Ascending aorta (tissue), 2 donors: ENCODE measurements at regions not wholly inside any gene's neighbourhood (a gene's known extent, or its start where the extent isn't known, plus 50 kb on each side); places are given as distances from the start of the nearest gene placed in this dataset.

Experiments
- DNase-seq, 2 donors: peaks; one replicate each; pipeline ENCODE4 v3.0.0-alpha.2; 2019; ENCODE audit warnings: low spot score in 2 of 2
- H3K27ac ChIP-seq, 2 donors: fragments of 200-600 bp; sonication (generic); one replicate each; pipeline ENCODE4 v1.5.1; 2016 to 2017; ENCODE audit warnings: mild to moderate bottlenecking in 1 of 2
- H3K27me3 ChIP-seq: fragments of 200-600 bp; sonication (generic); one replicate; pipeline ENCODE4 v1.5.1; 2017
- H3K36me3 ChIP-seq, 2 donors: fragments of 200-600 bp; sonication (generic); one replicate each; pipeline ENCODE4 v1.5.1; 2016
- H3K4me1 ChIP-seq, 2 donors: fragments of 200-600 bp; sonication (generic); one replicate each; pipeline ENCODE4 v1.5.1; 2016 to 2017; ENCODE audit warnings: mild to moderate bottlenecking in 1 of 2
- H3K4me3 ChIP-seq, 2 donors: fragments of 200-600 bp; sonication (generic); one replicate each; pipeline ENCODE4 v1.5.1; 2016 to 2017; ENCODE audit warnings: mild to moderate bottlenecking in 1 of 2
- H3K9me3 ChIP-seq, 2 donors: fragments of 200-600 bp; sonication (generic); one replicate each; pipeline ENCODE4 v1.5.1; 2016
- CTCF ChIP-seq, 3 experiments: fragments of 200-600 bp in 2 of 3; fragments of 450-650 bp in 1 of 3; sonication (generic) in 2 of 3; IDR thresholded peaks; one replicate each; pipeline ENCODE4 v1.5.1; 2016 to 2019; ENCODE audit warnings: antibody characterized with exemption in 3 of 3, mild to moderate bottlenecking in 1 of 3, moderate library complexity in 1 of 3
- intact Hi-C: fragments of 100-400 bp; cut with DNase I; formaldehyde crosslinking; loops from one replicate; pipeline ENCODE4 v1.15.1; 2023

GRCh38 chr11:38252620-38253019, 1654.6 kb upstream of the RAG2 start:
- H3K27ac ChIP-seq = no peak overlapping the region
- no peak overlapping the region for H3K4me3 ChIP-seq
- no peaks in the 10 kb centered on the region for H3K27me3 ChIP-seq
- H3K36me3 ChIP-seq = no peaks in the 10 kb centered on the region
- no peaks in the 10 kb centered on the region for H3K4me1 ChIP-seq
- no peak for TF ChIP-seq CTCF (IDR thresholded peaks at IDR 0.05)
- intact Hi-C loops = no loop called here
- no peak for DNase-seq
- no peaks in the 10 kb centered on the region for H3K9me3 ChIP-seq

- no peaks in the 10 kb centered on the region for H3K36me3 ChIP-seq
- H3K27ac ChIP-seq = no peak overlapping the region
- intact Hi-C loops = no loop called here
- no peak for DNase-seq
- no peaks in the 10 kb centered on the region for H3K27me3 ChIP-seq
- H3K9me3 ChIP-seq = no peaks in the 10 kb centered on the region
- H3K4me1 ChIP-seq = no peaks in the 10 kb centered on the region
- no peak for TF ChIP-seq CTCF (IDR thresholded peaks at IDR 0.05)
- H3K4me3 ChIP-seq = no peak overlapping the region
These were observed 1648.4 kb upstream of the RAG2 start for GRCh38 chr11:38246451-38246850.

GRCh38 chr11:38226684-38227083, 1628.6 kb upstream of the RAG2 start:
- intact Hi-C loops = no loop called here
- Histone ChIP-seq H3K36me3 (no peaks in the 10 kb centered on the region), H3K9me3 (peaks cover 11 to 17% of the 10 kb centered on the region in 2 donors), H3K27me3 (no peaks in the 10 kb centered on the region), H3K4me1 (no peaks in the 10 kb centered on the region), H3K27ac (no peak overlapping the region), H3K4me3 (no peak overlapping the region)
- no peak for DNase-seq
- TF ChIP-seq CTCF (IDR thresholded peaks at IDR 0.05) = no peak

GRCh38 chr11:38221295-38221694, 1623.3 kb upstream of the RAG2 start:
- H3K9me3 ChIP-seq = peaks cover 4% of the 10 kb centered on the region in 2 donors
- intact Hi-C loops = no loop called here
- no peaks in the 10 kb centered on the region for H3K4me1 ChIP-seq
- no peak for DNase-seq
- no peaks in the 10 kb centered on the region for H3K27me3 ChIP-seq
- TF ChIP-seq CTCF (IDR thresholded peaks at IDR 0.05) = no peak
- no peak overlapping the region for H3K27ac ChIP-seq
- no peaks in the 10 kb centered on the region for H3K36me3 ChIP-seq
- H3K4me3 ChIP-seq = no peak overlapping the region

GRCh38 chr11:38219636-38220035, 1621.6 kb upstream of the RAG2 start:
- no peaks in the 10 kb centered on the region for H3K4me1 ChIP-seq
- intact Hi-C loops = no loop called here

More at GRCh38 chr11:38219636-38220035, 1621.6 kb upstream of the RAG2 start:
- no peaks in the 10 kb centered on the region for H3K9me3 ChIP-seq
- no peaks in the 10 kb centered on the region for H3K36me3 ChIP-seq
- no peak overlapping the region for H3K4me3 ChIP-seq
- TF ChIP-seq CTCF (IDR thresholded peaks at IDR 0.05) = no peak
- no peaks in the 10 kb centered on the region for H3K27me3 ChIP-seq
- no peak overlapping the region for H3K27ac ChIP-seq
- DNase-seq = no peak
